Suprapubic skin (tissue), 4 donors: ENCODE measurements at regions not wholly inside any gene's neighbourhood (a gene's known extent, or its start where the extent isn't known, plus 50 kb on each side); places are given as distances from the start of the nearest gene placed in this dataset.

ENCODE experiments used
- EP300 ChIP-seq: sonication (generic); formaldehyde crosslinking; IDR thresholded peaks from one replicate; pipeline ENCODE4 v1.6.1; 2017; ENCODE audit warnings: antibody characterized with exemption
- POLR2A ChIP-seq, 2 donors: fragments of 450-650 bp; IDR thresholded peaks; one replicate each; pipeline ENCODE4 v1.6.1; 2017; ENCODE audit warnings: antibody characterized with exemption in 2 of 2, mild to moderate bottlenecking in 2 of 2, moderate library complexity in 2 of 2
- POLR2AphosphoS5 ChIP-seq, 3 donors: sonication (generic); formaldehyde crosslinking; IDR thresholded peaks; one replicate each; pipeline ENCODE4 v1.6.1; 2017; ENCODE audit warnings: antibody characterized with exemption in 3 of 3
- TF ChIP-seq, protein P1 (sequence below), 2 donors: fragments of 200-600 bp in 1 of 2; fragments of 450-650 bp in 1 of 2; sonication (generic) in 1 of 2; IDR thresholded peaks; one replicate each; pipeline ENCODE4 v1.5.1; 2016 to 2019; ENCODE audit warnings: antibody characterized with exemption in 2 of 2, mild to moderate bottlenecking in 1 of 2, moderate library complexity in 1 of 2

DNA sequence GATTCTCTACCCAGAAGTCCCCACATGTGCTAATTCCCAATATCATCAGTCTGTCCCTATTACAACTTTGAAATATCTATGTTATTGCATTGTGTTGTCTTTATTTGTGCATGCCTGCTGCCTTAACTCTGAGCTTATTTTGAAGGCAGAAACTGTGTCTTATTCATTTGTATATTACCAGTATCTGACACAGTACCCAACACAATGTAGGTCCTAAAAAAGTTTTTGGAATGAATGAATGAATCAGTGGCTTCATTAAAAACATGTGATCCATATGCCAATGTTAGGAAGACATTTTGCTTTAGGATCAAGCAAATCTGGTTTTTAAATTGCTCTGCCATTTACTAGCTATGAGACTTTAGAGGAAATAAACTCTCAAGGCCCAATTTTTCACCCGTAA is 420.4 kb downstream of the CBLN4 start:
- TF ChIP-seq POLR2A (IDR thresholded peaks at IDR 0.05) (no peak), EP300 (no peak), POLR2AphosphoS5 (IDR thresholded peaks at IDR 0.05) (no peak)
- TF ChIP-seq, protein P1, sequence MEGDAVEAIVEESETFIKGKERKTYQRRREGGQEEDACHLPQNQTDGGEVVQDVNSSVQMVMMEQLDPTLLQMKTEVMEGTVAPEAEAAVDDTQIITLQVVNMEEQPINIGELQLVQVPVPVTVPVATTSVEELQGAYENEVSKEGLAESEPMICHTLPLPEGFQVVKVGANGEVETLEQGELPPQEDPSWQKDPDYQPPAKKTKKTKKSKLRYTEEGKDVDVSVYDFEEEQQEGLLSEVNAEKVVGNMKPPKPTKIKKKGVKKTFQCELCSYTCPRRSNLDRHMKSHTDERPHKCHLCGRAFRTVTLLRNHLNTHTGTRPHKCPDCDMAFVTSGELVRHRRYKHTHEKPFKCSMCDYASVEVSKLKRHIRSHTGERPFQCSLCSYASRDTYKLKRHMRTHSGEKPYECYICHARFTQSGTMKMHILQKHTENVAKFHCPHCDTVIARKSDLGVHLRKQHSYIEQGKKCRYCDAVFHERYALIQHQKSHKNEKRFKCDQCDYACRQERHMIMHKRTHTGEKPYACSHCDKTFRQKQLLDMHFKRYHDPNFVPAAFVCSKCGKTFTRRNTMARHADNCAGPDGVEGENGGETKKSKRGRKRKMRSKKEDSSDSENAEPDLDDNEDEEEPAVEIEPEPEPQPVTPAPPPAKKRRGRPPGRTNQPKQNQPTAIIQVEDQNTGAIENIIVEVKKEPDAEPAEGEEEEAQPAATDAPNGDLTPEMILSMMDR (IDR thresholded peaks at IDR 0.05) = no peak
